Pancreas (tissue), 10 donors: ENCODE measurements at regions not wholly inside any gene's neighbourhood (a gene's known extent, or its start where the extent isn't known, plus 50 kb on each side); places are given as distances from the start of the nearest gene placed in this dataset.
A peak's percentile ranks its signal among the peaks of the same experiment; 100 is the strongest.

Experiments used
- ATAC-seq, 4 donors: fragments of 200-7000 bp; cut with Tn5 transposase; one replicate each; pipeline versions ENCODE4 v1.8.0 to v1.9.1; 2020; ENCODE audit warnings: mild to moderate bottlenecking in 4 of 4, moderate library complexity in 4 of 4
- DNase-seq, 6 donors: peaks; one replicate each; pipeline ENCODE4 v3.0.0-alpha.2; 2020
- FAIRE-seq: peaks from 2 replicates; lab custom pipeline; 2012; peaks lifted over from hg19 to GRCh38; lab: Jason Lieb, UNC
- H3K27ac ChIP-seq, 4 donors: fragments of 200-600 bp; sonication (generic); 1 replicate in 3 of 4; 2 replicates in 1 of 4; pipeline versions ENCODE4 v1.5.0 to v1.8.0; 2020
- H3K27me3 ChIP-seq, 4 donors: fragments of 200-600 bp; one replicate each; pipeline ENCODE4 v1.8.0; 2021
- H3K36me3 ChIP-seq, 3 donors: fragments of 200-600 bp; sonication (generic) in 1 of 3; one replicate each; pipeline versions ENCODE4 v1.5.0 to v1.8.0; 2020 to 2021
- H3K4me1 ChIP-seq, 3 donors: fragments of 200-600 bp; one replicate each; pipeline ENCODE4 v1.8.0; 2021
- H3K4me3 ChIP-seq, 4 donors: fragments of 200-600 bp; sonication (generic) in 2 of 4; one replicate each; pipeline versions ENCODE4 v1.5.0 to v1.8.0; 2020 to 2021
- H3K9me3 ChIP-seq, 4 donors: fragments of 200-600 bp; one replicate each; pipeline ENCODE4 v1.8.0; 2021
- CTCF ChIP-seq, 4 donors: fragments of 200-600 bp; sonication (generic) in 3 of 4; IDR thresholded peaks; one replicate each; pipeline versions ENCODE4 v1.5.0 to v1.8.0; 2021; ENCODE audit warnings: antibody characterized with exemption in 4 of 4
- WGBS, 2 donors: extraction: QIAGEN DNeasy Blood & Tissue Kit; methylation state at CpG; one replicate each; pipeline ENCODE4 v1.1.7; 2013; 5-methylcytosine and 5-hydroxymethylcytosine counted together
- intact Hi-C, 3 donors: fragments of 100-400 bp; cut with DNase I; formaldehyde crosslinking; loops; one replicate each; pipeline versions ENCODE4 v1.11.1 to v1.14.2; 2022
- donor health status: healthy with polysubstance abuse.
- donor health status: DM: no; HTN: no; CAD: no; lungs with moderate emphysema.
- donor health status: DM: no; HTN: no; CAD: no.
- donor health status: control.
- donor health status: control.
- donor health status: Bipolar disorder and iron deficiency.
- donor health status: DM: yes; HTN: yes; CAD: no.
- donor health status: DM: no; HTN: no; CAD: no.
- donor health status: DM: no; HTN: no; CAD: no.
- donor health status: DM: yes; HTN: yes; CAD: no.

- WGBS, 2 donors: 84 to 90% methylated on average over 3 of the region's 3 CpGs
- FAIRE-seq (no peak), DNase-seq (peak in 1 of 6 donors; percentile 3), ATAC-seq (no peak)
- intact Hi-C loops: no loop called here
- no peak for TF ChIP-seq CTCF (IDR thresholded peaks at IDR 0.05)
- Histone ChIP-seq H3K4me1 (no peaks in the 10 kb centered on the region), H3K27ac (no peak overlapping the region), H3K27me3 (no peaks in the 10 kb centered on the region), H3K9me3 (no peaks in the 10 kb centered on the region), H3K36me3 (no peaks in the 10 kb centered on the region), H3K4me3 (no peak overlapping the region)
Observed at GRCh38 chr15:77855871-77856270, 221.6 kb downstream of the TBC1D2B start.

GRCh38 chr15:77854980-77855379, 222.3 kb upstream of the LINGO1 start:
- peak in 1 of 6 donors; percentile 11 for DNase-seq
- Histone ChIP-seq H3K9me3 (no peaks in the 10 kb centered on the region), H3K27ac (no peak overlapping the region), H3K36me3 (no peaks in the 10 kb centered on the region), H3K27me3 (no peaks in the 10 kb centered on the region), H3K4me1 (no peaks in the 10 kb centered on the region), H3K4me3 (no peak overlapping the region)
- no peak for FAIRE-seq
- intact Hi-C loops: no loop called here
- TF ChIP-seq CTCF (IDR thresholded peaks at IDR 0.05): no peak
- no peak for ATAC-seq

- no peak for ATAC-seq
Observed at GRCh38 chr15:77853910-77854309, 221.2 kb upstream of the LINGO1 start.

GRCh38 chr15:77853008-77853328, 220.3 kb upstream of the LINGO1 start:
- Histone ChIP-seq H3K27ac (no peak overlapping the region), H3K4me1 (no peaks in the 10 kb centered on the region), H3K4me3 (no peak overlapping the region), H3K9me3 (no peaks in the 10 kb centered on the region), H3K27me3 (no peaks in the 10 kb centered on the region), H3K36me3 (no peaks in the 10 kb centered on the region)
- DNase-seq (no peak), ATAC-seq (no peak), FAIRE-seq (no peak)
- TF ChIP-seq CTCF (IDR thresholded peaks at IDR 0.05): no peak
- 70 to 73% methylated on average over 7 of the region's 7 CpGs for WGBS, 2 donors
- intact Hi-C loops: no loop called here

More at GRCh38 chr15:77853910-77854309, 221.2 kb upstream of the LINGO1 start:
- Histone ChIP-seq H3K27me3 (no peaks in the 10 kb centered on the region), H3K36me3 (no peaks in the 10 kb centered on the region), H3K4me3 (no peak overlapping the region), H3K9me3 (no peaks in the 10 kb centered on the region), H3K27ac (no peak overlapping the region), H3K4me1 (no peaks in the 10 kb centered on the region)
- intact Hi-C loops: no loop called here
- DNase-seq (peak in 1 of 6 donors; percentile 14), FAIRE-seq (no peak)
- TF ChIP-seq CTCF (IDR thresholded peaks at IDR 0.05): no peak
- WGBS, 2 donors: 75 to 78% methylated on average over 6 of the region's 6 CpGs

- Histone ChIP-seq H3K4me1 (no peaks in the 10 kb centered on the region), H3K9me3 (no peaks in the 10 kb centered on the region), H3K4me3 (no peak overlapping the region), H3K27me3 (no peaks in the 10 kb centered on the region), H3K36me3 (no peaks in the 10 kb centered on the region), H3K27ac (no peak overlapping the region)
- intact Hi-C loops: no loop called here
- FAIRE-seq: no peak
- peak in 1 of 6 donors; percentile 35 for DNase-seq
- WGBS, 2 donors: 64 to 73% methylated on average over 23 of the region's 23 CpGs
- TF ChIP-seq CTCF (IDR thresholded peaks at IDR 0.05): no peak
- no peak for ATAC-seq
Observed at GRCh38 chr15:77852241-77853007, 219.7 kb upstream of the LINGO1 start.
